SK-N-SH (cell line): ENCODE measurements at regions not wholly inside any gene's neighbourhood (a gene's known extent, or its start where the extent isn't known, plus 50 kb on each side); places are given as distances from the start of the nearest gene placed in this dataset.

Experiments used
- CTCF ChIA-PET: fragments of 300-600, 350-600 bp; formaldehyde crosslinking; extraction: SDS; loops from one replicate; lab custom pipeline; 2021; lab: Yijun Ruan, JAX
- POLR2A ChIA-PET: fragments of 350-600 bp; sonication (Branson Sonifier 250); formaldehyde crosslinking; extraction: SDS; loops from one replicate; lab custom pipeline; 2020; ENCODE audit warnings: antibody characterized with exemption, inconsistent platforms; lab: Yijun Ruan, JAX
- DNase-seq: peaks from one replicate; pipeline ENCODE4 v3.0.0; 2012
- H2AFZ ChIP-seq: fragments of 200-600 bp; sonication (generic); 2 replicates; pipeline ENCODE4 v1.8.1; 2016; ENCODE audit warnings: antibody characterized with exemption, mild to moderate bottlenecking, low read depth
- H3F3A ChIP-seq: fragments of 200-600 bp; sonication (generic); replicated peaks from 2 replicates; pipeline ENCODE3; 2016; ENCODE audit warnings: antibody characterized with exemption, mild to moderate bottlenecking; ENCODE audit not compliant: insufficient read depth
- H3K27ac ChIP-seq, 2 experiments: fragments of 200-500 bp in 1 of 2; fragments of 200-600 bp in 1 of 2; sonication (Bioruptor generic) in 1 of 2; sonication (generic), shearing (Covaris generic) in 1 of 2; 2 replicates each; pipeline versions ENCODE4 v1.5.1 to v1.6.1; 2014 to 2016; ENCODE audit warnings: low read depth in 2 of 2, inconsistent platforms in 1 of 2, low read length in 1 of 2, mild to moderate bottlenecking in 1 of 2, mixed read lengths in 1 of 2
- H3K27me3 ChIP-seq: fragments of 200-600 bp; sonication (generic), shearing (Covaris generic); 2 replicates; pipeline ENCODE4 v1.6.1; 2016; ENCODE audit warnings: mixed run types; ENCODE audit not compliant: insufficient read depth
- H3K36me3 ChIP-seq, 2 experiments: fragments of 200-500 bp in 1 of 2; fragments of 200-600 bp in 1 of 2; sonication (Bioruptor generic) in 1 of 2; sonication (generic) in 1 of 2; replicated peaks in 1 of 2; 2 replicates each; pipeline versions ENCODE3 to v1.5.1; 2014 to 2016; ENCODE audit warnings: low read length in 1 of 2, mild to moderate bottlenecking in 1 of 2; ENCODE audit not compliant: insufficient read depth in 2 of 2, control insufficient read depth in 1 of 2
- H3K4me1 ChIP-seq, 2 experiments: fragments of 200-500 bp in 1 of 2; fragments of 200-600 bp in 1 of 2; sonication (Bioruptor generic) in 1 of 2; sonication (generic), shearing (Covaris generic) in 1 of 2; 2 replicates each; pipeline versions ENCODE4 v1.5.1 to v1.6.1; 2014 to 2016; ENCODE audit warnings: low read depth in 1 of 2, low read length in 1 of 2, mixed run types in 1 of 2; ENCODE audit not compliant: insufficient read depth in 2 of 2, control insufficient read depth in 1 of 2
- H3K4me2 ChIP-seq: fragments of 200-600 bp; sonication (generic), shearing (Covaris generic); 2 replicates; pipeline ENCODE4 v1.6.1; 2017; ENCODE audit warnings: mixed run types
- H3K4me3 ChIP-seq, 2 experiments: fragments of 200-500 bp in 1 of 2; fragments of 200-600 bp in 1 of 2; sonication (Bioruptor generic) in 1 of 2; sonication (generic), shearing (Covaris generic) in 1 of 2; 2 replicates each; pipeline versions ENCODE4 v1.5.1 to v1.8.1; 2014 to 2016; ENCODE audit warnings: low read depth in 2 of 2, inconsistent platforms in 1 of 2, low read length in 1 of 2, mild to moderate bottlenecking in 1 of 2, mixed read lengths in 1 of 2, moderate library complexity in 1 of 2
- H3K79me2 ChIP-seq: fragments of 200-600 bp; sonication (generic); 2 replicates; pipeline ENCODE4 v1.8.1; 2017; ENCODE audit warnings: mild to moderate bottlenecking; ENCODE audit not compliant: insufficient read depth
- H3K9ac ChIP-seq: fragments of 200-600 bp; sonication (generic); 2 replicates; pipeline ENCODE4 v1.6.1; 2017; ENCODE audit warnings: mixed run types
- H3K9me2 ChIP-seq: fragments of 200-600 bp; sonication (generic); 2 replicates; pipeline ENCODE4 v1.6.1; 2017; ENCODE audit warnings: mixed run types
- H3K9me3 ChIP-seq: fragments of 200-600 bp; sonication (generic); 2 replicates; pipeline ENCODE4 v1.6.1; 2017; ENCODE audit warnings: mixed run types, mild to moderate bottlenecking, moderate library complexity
- H4K20me1 ChIP-seq: fragments of 200-600 bp; sonication (generic); 2 replicates; pipeline ENCODE4 v1.6.1; 2017; ENCODE audit warnings: mild to moderate bottlenecking, mixed run types; ENCODE audit not compliant: insufficient read depth
- CHD2 ChIP-seq: fragments of 150-350 bp; IDR thresholded peaks from 2 replicates; pipeline ENCODE4 v1.6.1; 2018; ENCODE audit warnings: low read length; ENCODE audit not compliant: partially characterized antibody
- ELF1 ChIP-seq: IDR thresholded peaks from 2 replicates; pipeline ENCODE4 v1.4.0; 2012
- EP300 ChIP-seq, 2 experiments: IDR thresholded peaks; 2 replicates each; pipeline versions ENCODE4 v1.4.0 to v1.6.1; 2012; ENCODE audit warnings: borderline replicate concordance in 1 of 2, low read depth in 1 of 2, low read length in 1 of 2
- EZH2phosphoT487 ChIP-seq: fragments of 200-600 bp; sonication (generic); IDR thresholded peaks from 2 replicates; pipeline ENCODE4 v1.6.1; 2017; ENCODE audit warnings: low read depth, mixed run types, mild to moderate bottlenecking, antibody characterized with exemption, moderate library complexity, borderline replicate concordance
- FOSL2 ChIP-seq: IDR thresholded peaks from 2 replicates; pipeline ENCODE4 v1.4.0; 2012; ENCODE audit warnings: low read depth, mild to moderate bottlenecking, moderate library complexity, borderline replicate concordance
- FOXJ3 ChIP-seq: sonication (generic); formaldehyde crosslinking; IDR thresholded peaks from 2 replicates; pipeline ENCODE4 v1.5.1; 2020; ENCODE audit warnings: mild to moderate bottlenecking, missing genetic modification reagents
- FOXM1 ChIP-seq: IDR thresholded peaks from 2 replicates; pipeline ENCODE4 v1.4.0; 2012; ENCODE audit warnings: low read depth, mild to moderate bottlenecking
- GATA2 ChIP-seq: sonication (generic); formaldehyde crosslinking; IDR thresholded peaks from 2 replicates; pipeline ENCODE4 v1.5.0; 2020; ENCODE audit warnings: mild to moderate bottlenecking, missing genetic modification reagents
- IRF3 ChIP-seq: fragments of 150-350 bp; IDR thresholded peaks from 2 replicates; pipeline ENCODE4 v1.6.1; 2016; ENCODE audit warnings: mild to moderate bottlenecking, low read depth, low read length
- JUND ChIP-seq: IDR thresholded peaks from 2 replicates; pipeline ENCODE4 v1.4.0; 2012
- NFIC ChIP-seq: IDR thresholded peaks from 2 replicates; pipeline ENCODE4 v1.4.0; 2012; ENCODE audit warnings: borderline replicate concordance
- REST ChIP-seq: IDR thresholded peaks from 2 replicates; pipeline ENCODE4 v1.6.1; 2012; ENCODE audit warnings: mild to moderate bottlenecking, low read depth, low read length, moderate library complexity
- RFX5 ChIP-seq: IDR thresholded peaks from 2 replicates; pipeline ENCODE4 v1.6.1; 2012; ENCODE audit warnings: mild to moderate bottlenecking, improper control_type of control experiment, low read length
- RXRA ChIP-seq: IDR thresholded peaks from 2 replicates; pipeline ENCODE4 v1.4.0; 2012; ENCODE audit warnings: low read depth, mild to moderate bottlenecking, borderline replicate concordance
- SIN3A ChIP-seq: IDR thresholded peaks from 2 replicates; pipeline ENCODE4 v1.6.1; 2012; ENCODE audit warnings: low read depth, mild to moderate bottlenecking, low read length, moderate library complexity, borderline replicate concordance
- USF1 ChIP-seq: IDR thresholded peaks from 2 replicates; pipeline ENCODE4 v1.4.0; 2012; ENCODE audit warnings: low read depth, borderline replicate concordance
- USF2 ChIP-seq: fragments of 150-350 bp; IDR thresholded peaks from 2 replicates; pipeline ENCODE4 v1.6.1; 2017; ENCODE audit warnings: antibody characterized with exemption, low read length, low read depth, borderline replicate concordance
- ZBTB33 ChIP-seq: IDR thresholded peaks from 2 replicates; pipeline ENCODE4 v1.4.0; 2012; ENCODE audit warnings: low read depth, borderline replicate concordance
- WGBS: methylation state at CpG from one replicate; pipeline ENCODE4 v1.1.6; 2017; ENCODE audit warnings: low lambda C conversion rate; 5-methylcytosine and 5-hydroxymethylcytosine counted together

GRCh38 chr2:106602042-106602441 lies 114.9 kb downstream of the CD8B2 start:
- no peak overlapping the region for H2AFZ ChIP-seq
- no peaks in the 10 kb centered on the region for H3K9me2 ChIP-seq
- H3K4me1 ChIP-seq, result no peaks in the 10 kb centered on the region
- no peak for TF ChIP-seq RXRA
- TF ChIP-seq USF2, result no peak
- TF ChIP-seq REST, result no peak
- no peak for TF ChIP-seq JUND
- no peak for TF ChIP-seq EP300 (IDR thresholded peaks at IDR 0.05; ENCODE audit: borderline replicate concordance in 1 of 2, low read depth in 1 of 2, low read length in 1 of 2)
- no peak for TF ChIP-seq NFIC
- H3K9ac ChIP-seq, result no peak overlapping the region
- 24% methylated on average over 4 of the region's 4 CpGs for WGBS
- CTCF ChIA-PET, result no interaction called here
- no peaks in the 10 kb centered on the region for H3K9me3 ChIP-seq
- no peaks in the 10 kb centered on the region for H3K79me2 ChIP-seq
- no peaks in the 10 kb centered on the region for H4K20me1 ChIP-seq
- no peak for DNase-seq
- H3K27me3 ChIP-seq, result no peaks in the 10 kb centered on the region
- H3K27ac ChIP-seq, result no peak overlapping the region
- H3F3A ChIP-seq, result no peaks in the 10 kb centered on the region
- H3K36me3 ChIP-seq, result no peaks in the 10 kb centered on the region
- H3K4me2 ChIP-seq, result no peak overlapping the region
- no peak overlapping the region for H3K4me3 ChIP-seq
- POLR2A ChIA-PET, result no interaction called here

GRCh38 chr2:106606652-106607051 lies 119.5 kb downstream of the CD8B2 start:
- no peaks in the 10 kb centered on the region for H3K9me3 ChIP-seq
- H3K4me2 ChIP-seq, result no peak overlapping the region
- DNase-seq, result no peak
- CTCF ChIA-PET, result no interaction called here
- no peak overlapping the region for H3K27ac ChIP-seq
- H4K20me1 ChIP-seq, result no peaks in the 10 kb centered on the region
- H3K9ac ChIP-seq, result no peak overlapping the region
- no peaks in the 10 kb centered on the region for H3K9me2 ChIP-seq
- no peaks in the 10 kb centered on the region for H3F3A ChIP-seq
- WGBS, result 6% methylated on average over 3 of the region's 3 CpGs
- TF ChIP-seq SIN3A (no peak), USF1 (no peak), NFIC (no peak), ZBTB33 (no peak), CHD2 (no peak), ELF1 (no peak), RFX5 (no peak), GATA2 (no peak), EZH2phosphoT487 (no peak), FOXJ3 (CRISPR knock-in tag) (no peak), IRF3 (no peak), FOXM1 (no peak), FOSL2 (no peak), RXRA (no peak)
- H2AFZ ChIP-seq, result no peak overlapping the region
- no peaks in the 10 kb centered on the region; a peak in 1 of 4 replicates for H3K4me1 ChIP-seq
- no peaks in the 10 kb centered on the region for H3K27me3 ChIP-seq
- no peaks in the 10 kb centered on the region for H3K79me2 ChIP-seq
- H3K36me3 ChIP-seq, result no peaks in the 10 kb centered on the region
- POLR2A ChIA-PET, result no interaction called here
- H3K4me3 ChIP-seq, result no peak overlapping the region
